ENCODE measurements at regions not wholly inside any gene's neighbourhood (a gene's known extent, or its start where the extent isn't known, plus 50 kb on each side); places are given as distances from the start of the nearest gene placed in this dataset.
"Not testable (repeated sequence)": the region's sequence is repeated elsewhere in the genome, so short reads cannot be mapped to it uniquely, and the experiment has no call there.

- no peak for TF ChIP-seq CTCF (IDR thresholded peaks at IDR 0.05; ENCODE audit: extremely low read depth, missing control alignments)
- no peak for DNase-seq (ENCODE audit: low spot score)
Observed at GRCh38 chr4:184280137-184280536, 62.5 kb upstream of the ENPP6 start.

- no peak for TF ChIP-seq CTCF (IDR thresholded peaks at IDR 0.05; ENCODE audit: extremely low read depth, missing control alignments)
- no peak for DNase-seq (ENCODE audit: low spot score)
Observed at GRCh38 chr4:184279496-184280061, 61.9 kb upstream of the ENPP6 start.

- not testable (repeated sequence) for DNase-seq (ENCODE audit: low spot score)
Observed at GRCh38 chr4:184277769-184278168, 60.1 kb upstream of the ENPP6 start.

- DNase-seq (ENCODE audit: low spot score), result not testable (repeated sequence)
Observed at GRCh38 chr4:184277010-184277409, 59.3 kb upstream of the ENPP6 start.

- DNase-seq (ENCODE audit: low spot score), result not testable (repeated sequence)
Observed at GRCh38 chr4:184276346-184276745, 58.7 kb upstream of the ENPP6 start.

GRCh38 chr4:184275766-184276165 lies 58.1 kb upstream of the ENPP6 start:
- no peak for TF ChIP-seq CTCF (IDR thresholded peaks at IDR 0.05; ENCODE audit: extremely low read depth, missing control alignments)
- no peak for DNase-seq (ENCODE audit: low spot score)

- no peak for TF ChIP-seq CTCF (IDR thresholded peaks at IDR 0.05; ENCODE audit: extremely low read depth, missing control alignments)
- DNase-seq (ENCODE audit: low spot score), result no peak
Observed at GRCh38 chr4:184274286-184274951, 56.7 kb upstream of the ENPP6 start.

- no peak for TF ChIP-seq CTCF (IDR thresholded peaks at IDR 0.05; ENCODE audit: extremely low read depth, missing control alignments)
- DNase-seq (ENCODE audit: low spot score), result no peak
Observed at GRCh38 chr4:184273166-184274147, 55.8 kb upstream of the ENPP6 start.
